Body of pancreas (tissue), 4 donors: ENCODE measurements at regions not wholly inside any gene's neighbourhood (a gene's known extent, or its start where the extent isn't known, plus 50 kb on each side); places are given as distances from the start of the nearest gene placed in this dataset.

Source experiments
- POLR2A ChIP-seq, 3 donors: fragments of 450-650 bp; IDR thresholded peaks; one replicate each; pipeline ENCODE4 v1.6.1; 2016; ENCODE audit warnings: antibody characterized with exemption in 3 of 3, mild to moderate bottlenecking in 2 of 3
- TF ChIP-seq, protein P1 (sequence below), 7 experiments: fragments of 450-650 bp in 4 of 7; fragments of 200-600 bp in 3 of 7; sonication (generic) in 3 of 7; IDR thresholded peaks; one replicate each; pipeline ENCODE4 v1.5.1; 2016 to 2019; ENCODE audit warnings: antibody characterized with exemption in 7 of 7

DNA sequence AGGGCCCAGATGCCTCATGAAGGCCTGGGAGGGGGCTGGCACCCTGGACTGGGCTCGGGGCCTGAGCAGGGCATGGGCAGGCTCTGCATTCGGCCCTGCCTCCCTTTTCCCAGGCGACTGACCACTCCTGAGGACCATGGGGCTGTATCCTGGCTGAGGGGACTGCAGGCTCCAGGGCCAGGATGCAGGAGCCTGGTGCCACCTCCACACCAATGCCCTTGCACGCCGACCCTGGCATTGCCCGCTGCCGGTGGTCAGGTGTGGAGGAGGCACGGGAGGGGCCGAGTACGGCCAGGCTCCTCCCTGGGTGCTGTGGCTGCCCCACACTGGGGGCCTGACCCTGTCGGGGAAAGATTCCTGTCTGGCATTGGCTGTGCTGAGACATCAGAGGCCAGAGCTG, 128.9 kb downstream of the SIK1 start:
- TF ChIP-seq, protein P1, sequence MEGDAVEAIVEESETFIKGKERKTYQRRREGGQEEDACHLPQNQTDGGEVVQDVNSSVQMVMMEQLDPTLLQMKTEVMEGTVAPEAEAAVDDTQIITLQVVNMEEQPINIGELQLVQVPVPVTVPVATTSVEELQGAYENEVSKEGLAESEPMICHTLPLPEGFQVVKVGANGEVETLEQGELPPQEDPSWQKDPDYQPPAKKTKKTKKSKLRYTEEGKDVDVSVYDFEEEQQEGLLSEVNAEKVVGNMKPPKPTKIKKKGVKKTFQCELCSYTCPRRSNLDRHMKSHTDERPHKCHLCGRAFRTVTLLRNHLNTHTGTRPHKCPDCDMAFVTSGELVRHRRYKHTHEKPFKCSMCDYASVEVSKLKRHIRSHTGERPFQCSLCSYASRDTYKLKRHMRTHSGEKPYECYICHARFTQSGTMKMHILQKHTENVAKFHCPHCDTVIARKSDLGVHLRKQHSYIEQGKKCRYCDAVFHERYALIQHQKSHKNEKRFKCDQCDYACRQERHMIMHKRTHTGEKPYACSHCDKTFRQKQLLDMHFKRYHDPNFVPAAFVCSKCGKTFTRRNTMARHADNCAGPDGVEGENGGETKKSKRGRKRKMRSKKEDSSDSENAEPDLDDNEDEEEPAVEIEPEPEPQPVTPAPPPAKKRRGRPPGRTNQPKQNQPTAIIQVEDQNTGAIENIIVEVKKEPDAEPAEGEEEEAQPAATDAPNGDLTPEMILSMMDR (IDR thresholded peaks at IDR 0.05): no peak
- no peak for TF ChIP-seq POLR2A (IDR thresholded peaks at IDR 0.05)
